GM23248 (cell line): ENCODE measurements at regions not wholly inside any gene's neighbourhood (a gene's known extent, or its start where the extent isn't known, plus 50 kb on each side); places are given as distances from the start of the nearest gene placed in this dataset.

Experiments used
- EZH2 ChIP-seq: fragments of 200-600 bp; sonication (generic); IDR thresholded peaks from 2 replicates; pipeline ENCODE4 v1.6.1; 2018; ENCODE audit warnings: antibody characterized with exemption, mild to moderate bottlenecking; ENCODE audit not compliant: insufficient read depth, poor library complexity, severe bottlenecking
- EZH2phosphoT487 ChIP-seq: fragments of 200-600 bp; sonication (generic); IDR thresholded peaks from 2 replicates; pipeline ENCODE4 v1.6.1; 2018; ENCODE audit warnings: antibody characterized with exemption, moderate library complexity, mild to moderate bottlenecking, low read depth; ENCODE audit not compliant: insufficient read depth

- TF ChIP-seq EZH2, result no peak
- TF ChIP-seq EZH2phosphoT487, result no peak
Observed at GRCh38 chr17:6240001-6240400, 169.8 kb downstream of the WSCD1 start.
